GM19035 (cell line): ENCODE measurements at regions not wholly inside any gene's neighbourhood (a gene's known extent, or its start where the extent isn't known, plus 50 kb on each side); places are given as distances from the start of the nearest gene placed in this dataset.

Experiments used
- ATAC-seq: cut with Tn5 transposase; IDR thresholded peaks from one replicate; pipeline ENCODE4 v1.9.1; 2021; ENCODE audit not compliant: unreplicated experiment

- no peak for ATAC-seq
Measured at GRCh38 chr2:120620025-120620793, 115.5 kb upstream of the GLI2 start.

- ATAC-seq: no peak
Measured at GRCh38 chr2:120622159-120622869, 113.4 kb upstream of the GLI2 start.

- no peak for ATAC-seq
Measured at GRCh38 chr2:120622886-120623753, 112.5 kb upstream of the GLI2 start.

- ATAC-seq: no peak
Measured at GRCh38 chr2:120624061-120624737, 111.5 kb upstream of the GLI2 start.

- no peak for ATAC-seq
Measured at GRCh38 chr2:120624738-120625446, 110.8 kb upstream of the GLI2 start.

GRCh38 chr2:120625865-120626560 is 109.7 kb upstream of the GLI2 start:
- ATAC-seq: no peak

- ATAC-seq: no peak
Measured at GRCh38 chr2:120626566-120626965, 109.1 kb upstream of the GLI2 start.

GRCh38 chr2:120628248-120628647 is 107.4 kb upstream of the GLI2 start:
- ATAC-seq: no peak

GRCh38 chr2:120629241-120629895 is 106.3 kb upstream of the GLI2 start:
- no peak for ATAC-seq

- no peak for ATAC-seq
Measured at GRCh38 chr2:120630031-120630701, 105.5 kb upstream of the GLI2 start.

GRCh38 chr2:120631236-120631635 is 104.4 kb upstream of the GLI2 start:
- no peak for ATAC-seq

GRCh38 chr2:120631724-120632123 is 103.9 kb upstream of the GLI2 start:
- no peak for ATAC-seq

GRCh38 chr2:120632796-120633646 is 102.6 kb upstream of the GLI2 start:
- no peak for ATAC-seq

GRCh38 chr2:120634533-120634932 is 101.1 kb upstream of the GLI2 start:
- no peak for ATAC-seq

GRCh38 chr2:120635146-120635545 is 100.5 kb upstream of the GLI2 start:
- no peak for ATAC-seq

GRCh38 chr2:120637847-120638246 is 97.8 kb upstream of the GLI2 start:
- ATAC-seq: no peak

GRCh38 chr2:120638450-120638849 is 97.2 kb upstream of the GLI2 start:
- ATAC-seq: no peak

GRCh38 chr2:120641366-120641771 is 94.3 kb upstream of the GLI2 start:
- ATAC-seq: no peak
